ENCODE measurements at regions not wholly inside any gene's neighbourhood (a gene's known extent, or its start where the extent isn't known, plus 50 kb on each side); places are given as distances from the start of the nearest gene placed in this dataset.

DNA sequence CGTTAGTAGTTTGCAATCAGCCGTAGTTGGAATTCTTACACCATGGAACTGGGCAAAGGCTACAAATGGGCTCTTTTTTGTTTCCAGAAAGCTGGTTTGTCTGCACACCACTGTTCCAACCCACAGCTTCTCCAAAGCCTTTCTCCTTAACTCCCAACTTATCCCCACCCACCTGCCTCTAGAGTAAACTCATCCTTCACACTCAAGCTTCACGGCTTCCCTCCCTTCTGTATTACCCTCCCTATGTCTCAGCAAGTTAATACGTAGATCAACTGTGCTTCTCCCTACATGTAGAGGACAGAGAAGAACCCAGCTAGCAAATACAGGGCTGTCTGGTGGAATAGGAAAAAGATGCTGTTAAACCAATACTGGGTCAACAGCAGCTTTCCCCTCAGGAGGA lies 363.0 kb upstream of the IL12A start:
- no peak for DNase-seq (ENCODE audit: low read depth)

DNA sequence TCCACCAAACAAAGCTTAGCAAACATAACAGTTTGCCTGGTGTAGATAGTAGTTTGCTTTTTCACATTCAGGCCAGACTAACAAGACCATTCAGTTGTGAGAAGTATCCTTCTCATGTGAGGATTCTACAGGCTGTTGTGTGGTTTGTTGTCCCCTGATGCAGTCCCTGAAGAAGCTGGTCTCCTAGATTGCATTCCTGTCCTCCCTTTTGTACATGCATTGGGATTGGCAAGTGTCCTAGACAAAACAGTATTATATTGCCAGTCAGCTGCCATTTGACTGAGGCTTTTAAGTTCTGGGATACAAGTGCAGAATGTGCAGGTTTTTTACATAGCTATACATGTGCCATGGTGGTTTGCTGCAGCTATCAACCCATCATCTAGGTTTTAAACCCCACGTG lies 362.0 kb upstream of the IL12A start:
- DNase-seq (ENCODE audit: low read depth): no peak

DNA sequence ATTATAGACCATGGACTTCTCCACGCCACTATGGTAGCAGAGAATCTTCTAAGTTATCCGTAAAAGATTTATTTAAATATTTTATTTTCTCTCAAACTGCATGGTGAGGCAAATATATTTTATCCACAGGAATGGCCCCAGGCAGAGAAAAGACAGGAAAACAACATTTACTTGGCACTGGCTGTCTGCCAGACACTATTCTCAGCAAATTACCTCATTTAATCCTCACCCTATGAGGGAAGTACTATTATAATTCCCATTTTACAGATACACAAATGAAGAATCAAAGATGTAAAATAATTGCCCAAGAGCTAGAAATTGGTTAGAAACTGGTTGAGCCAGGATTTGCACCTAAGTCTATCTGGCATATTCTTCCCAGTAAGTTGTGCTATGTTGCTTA lies 361.4 kb upstream of the IL12A start:
- DNase-seq (ENCODE audit: low read depth): no peak

DNA sequence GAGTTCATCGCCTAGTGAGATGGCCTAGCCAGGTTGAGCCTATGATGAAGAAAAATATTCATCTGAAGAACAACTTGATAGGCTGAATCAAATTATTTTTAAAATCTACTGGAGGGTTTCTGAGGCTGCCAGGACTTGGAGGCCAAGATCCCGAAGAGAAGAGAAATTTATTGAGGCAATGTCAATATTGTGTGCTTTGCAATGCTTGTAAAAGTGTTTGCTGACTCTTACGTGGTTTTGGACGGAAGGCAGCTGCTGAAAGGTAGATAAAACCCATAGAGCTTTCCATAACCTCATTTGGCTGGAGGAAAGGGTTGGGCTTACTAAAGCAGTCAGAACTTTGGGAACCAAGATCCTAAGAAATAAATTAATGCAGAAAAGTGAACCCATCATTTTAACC lies 361.0 kb upstream of the IL12A start:
- DNase-seq (ENCODE audit: low read depth): no peak

DNA sequence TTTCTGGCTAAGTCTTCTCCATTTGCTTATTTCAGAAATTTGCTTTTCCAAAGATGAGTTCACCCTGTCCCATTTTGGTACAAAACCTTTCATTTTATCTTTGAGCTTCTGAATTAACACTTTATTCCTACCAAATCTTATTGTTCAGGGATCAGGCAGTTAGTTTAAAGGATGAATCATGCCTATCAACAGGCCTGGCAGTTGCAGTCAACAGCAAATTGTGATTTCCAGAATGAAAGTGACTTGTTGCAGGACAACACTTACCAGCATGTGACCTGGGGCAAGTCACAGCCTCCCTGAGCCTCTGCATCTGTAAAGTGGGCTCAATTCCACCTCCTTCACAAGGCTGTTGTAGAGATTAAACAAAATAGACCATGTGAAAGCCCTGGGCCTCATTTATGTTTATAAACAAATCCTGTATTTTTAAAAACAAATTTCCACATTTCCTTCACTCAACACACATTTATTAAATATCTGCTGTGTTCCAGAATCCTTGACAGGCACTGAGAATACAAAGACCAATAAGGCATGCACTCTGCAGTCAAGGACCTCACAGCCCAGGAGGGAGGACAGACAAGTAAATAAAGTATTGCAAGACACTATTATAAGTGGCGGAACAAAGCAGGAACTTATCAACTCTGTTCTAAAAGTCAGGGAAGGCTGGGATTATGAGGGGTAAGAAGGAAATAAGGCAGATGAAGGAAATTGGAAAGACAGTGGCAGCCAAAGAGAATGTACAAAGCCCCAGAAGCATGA lies 359.1 kb upstream of the IL12A start:
- no peak for DNase-seq (ENCODE audit: low read depth)

DNA sequence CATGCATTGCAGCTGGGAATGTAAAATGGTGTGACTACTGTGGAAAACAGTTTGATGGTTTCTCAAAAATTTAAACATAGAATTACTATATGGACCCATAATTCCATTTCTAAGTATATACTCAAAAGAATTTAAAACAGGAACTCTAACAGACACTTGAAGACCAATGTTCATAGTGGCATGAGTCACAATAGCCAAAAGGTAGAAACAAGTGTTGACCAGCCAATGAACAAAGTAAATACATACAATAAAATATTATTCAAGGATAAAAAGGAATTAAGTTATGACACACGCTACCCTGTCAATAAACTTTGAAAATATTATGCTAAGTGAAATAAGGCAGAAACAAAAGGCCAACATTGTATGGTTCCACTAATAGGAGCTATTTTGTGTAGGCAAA lies 357.4 kb upstream of the IL12A start:
- DNase-seq (ENCODE audit: low read depth): no peak

DNA sequence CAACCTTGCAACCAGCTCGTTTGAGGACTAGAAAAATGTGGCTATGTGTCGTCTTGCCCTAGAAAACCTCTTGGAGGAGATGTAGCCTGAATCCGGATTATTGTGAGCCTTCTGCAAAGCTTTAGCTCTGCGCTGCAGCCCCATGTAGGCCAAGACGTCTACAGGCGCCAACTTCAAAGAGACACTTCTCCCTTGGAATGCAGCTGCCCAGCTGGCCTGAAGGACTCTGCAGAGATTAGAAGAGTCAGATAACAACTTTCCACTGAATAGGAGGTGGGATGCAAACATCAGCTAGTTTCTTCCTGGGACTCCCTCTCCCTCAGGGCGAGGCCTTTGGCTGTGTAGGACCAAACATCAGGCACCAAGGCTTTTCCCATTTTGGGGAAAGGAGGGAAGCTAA lies 356.5 kb upstream of the IL12A start:
- no peak for DNase-seq (ENCODE audit: low read depth)

DNA sequence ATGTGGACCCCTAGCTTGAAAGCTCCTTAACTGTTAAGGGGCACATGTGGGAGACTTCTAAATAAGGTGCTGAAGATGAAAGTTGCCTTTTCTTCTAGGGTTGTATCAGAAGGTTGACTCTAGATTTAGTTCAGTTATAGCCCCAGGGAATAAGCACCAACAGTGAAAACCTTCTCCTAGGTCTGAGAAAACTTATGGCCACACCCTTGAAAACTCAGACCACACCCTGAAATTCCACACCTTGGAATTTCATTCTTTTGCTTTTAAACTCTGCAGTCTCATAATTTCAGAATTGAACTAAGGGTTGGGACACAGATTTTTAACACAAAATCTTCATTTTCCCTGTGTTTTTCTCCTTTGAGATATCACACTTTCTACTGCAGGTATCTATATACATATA lies 355.8 kb upstream of the IL12A start:
- DNase-seq (ENCODE audit: low read depth): no peak

DNA sequence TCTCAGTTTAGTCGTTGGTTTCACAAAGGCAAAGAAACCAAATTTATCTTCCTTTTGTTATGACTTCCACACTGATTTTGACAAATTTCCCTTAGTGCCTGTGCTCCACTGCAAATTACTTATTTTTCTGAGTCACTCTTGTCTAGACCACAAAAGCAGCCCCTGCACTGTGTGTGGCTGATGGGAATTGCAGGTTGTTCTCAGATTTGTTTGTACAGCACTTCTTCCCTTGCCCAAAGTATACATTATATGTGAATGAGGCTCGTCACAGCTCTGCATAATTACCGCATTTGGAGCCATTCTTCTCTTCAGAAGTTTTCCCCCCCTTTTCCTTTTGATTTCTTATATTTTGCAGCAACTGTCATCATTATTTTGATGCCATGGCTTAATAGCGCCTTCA lies 354.2 kb upstream of the IL12A start:
- DNase-seq (ENCODE audit: low read depth): no peak

DNA sequence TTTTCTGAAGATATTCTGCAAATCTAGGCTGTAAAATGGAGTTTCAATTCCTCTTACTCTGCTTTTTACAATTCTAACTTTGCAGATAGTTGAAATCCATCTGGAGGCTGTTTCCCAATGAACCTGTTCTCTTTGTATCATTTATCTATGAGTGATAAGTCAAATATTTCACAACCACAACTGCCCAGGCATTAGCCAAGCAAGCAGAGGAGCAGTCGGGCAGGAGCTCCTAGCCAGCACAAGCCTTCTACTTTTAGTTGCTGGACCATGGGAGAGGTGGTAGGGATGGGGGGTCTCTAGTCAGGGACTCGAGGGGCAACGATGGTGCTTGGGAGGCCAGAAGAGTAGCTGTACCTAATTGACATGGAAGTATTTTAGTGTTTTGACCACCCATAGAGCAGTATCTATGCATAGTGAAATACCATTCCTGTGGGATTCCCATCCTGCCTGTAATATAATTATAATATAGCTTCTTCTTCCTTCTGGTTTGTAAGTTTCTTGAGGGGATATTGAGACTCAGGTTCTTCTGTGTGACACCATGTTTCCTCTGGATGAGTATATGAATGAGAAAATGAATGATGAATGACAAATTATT lies 353.5 kb upstream of the IL12A start:
- no peak for DNase-seq (ENCODE audit: low read depth)

DNA sequence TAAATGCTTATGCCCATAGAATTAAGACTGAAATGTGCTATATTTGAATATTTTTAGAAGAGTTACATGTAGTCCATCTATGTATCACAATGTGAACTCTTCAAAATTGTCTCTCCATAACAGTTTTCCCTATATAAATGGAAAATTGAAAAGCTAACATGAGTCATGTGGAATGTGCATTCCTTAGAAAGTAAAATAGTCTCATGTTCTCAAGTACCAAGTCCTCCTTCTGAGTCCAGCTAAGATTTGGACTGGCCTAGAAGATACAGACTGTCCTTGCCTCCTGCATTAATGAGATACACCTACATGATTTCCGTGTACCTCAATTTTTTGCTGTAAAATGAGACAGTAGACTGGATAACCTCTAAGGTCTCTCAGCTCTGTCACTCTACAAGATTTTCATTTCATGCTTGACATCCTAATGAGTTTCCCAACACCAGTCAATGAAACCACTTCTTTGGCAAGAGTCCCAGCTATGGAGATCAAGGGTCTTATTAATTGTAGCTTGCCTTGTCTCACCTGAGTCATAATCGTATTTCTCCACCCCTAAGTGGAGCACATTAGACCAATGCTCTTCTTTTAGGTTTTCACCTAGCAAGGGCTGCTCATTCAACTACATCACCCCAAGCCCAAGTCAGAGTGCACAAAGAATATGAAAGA lies 350.6 kb upstream of the IL12A start:
- no peak for DNase-seq (ENCODE audit: low read depth)

DNA sequence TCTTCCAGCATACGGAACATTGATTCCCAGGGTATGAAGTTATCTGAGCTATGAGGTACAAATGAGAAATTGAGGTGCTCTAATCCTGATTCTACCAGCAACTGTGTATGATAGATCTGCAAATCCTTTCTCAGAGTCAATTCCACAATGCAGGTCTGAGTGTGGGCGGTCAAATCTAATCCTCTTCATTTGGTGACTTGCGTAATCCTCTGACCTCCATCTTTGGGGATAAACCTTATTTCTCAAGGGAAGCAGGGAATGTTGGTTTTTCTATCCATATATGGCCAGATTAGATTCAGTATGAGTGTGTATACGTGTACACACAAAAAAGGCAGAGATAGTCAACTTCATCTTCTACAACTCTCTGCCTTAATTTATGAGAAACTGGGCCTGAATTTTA lies 348.4 kb upstream of the IL12A start:
- no peak for DNase-seq (ENCODE audit: low read depth)

DNA sequence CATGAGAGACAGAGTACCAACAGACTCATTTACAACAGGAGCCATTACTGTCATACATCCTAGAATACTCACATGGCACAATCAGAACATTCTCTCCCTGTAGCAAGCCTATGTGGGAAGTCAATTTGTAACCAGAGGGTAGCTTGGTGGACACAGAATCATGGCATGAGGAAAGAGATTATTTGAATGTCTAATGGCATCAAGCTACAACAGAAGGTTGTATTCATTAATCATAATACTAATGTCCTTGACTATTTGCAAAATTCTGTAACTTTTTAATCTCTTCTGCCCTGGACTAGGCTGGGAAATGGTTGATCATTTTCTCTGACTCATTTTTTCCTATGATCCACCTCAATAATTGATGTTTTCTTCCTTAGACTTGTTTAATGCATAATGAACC lies 345.2 kb upstream of the IL12A start:
- no peak for DNase-seq (ENCODE audit: low read depth)

DNA sequence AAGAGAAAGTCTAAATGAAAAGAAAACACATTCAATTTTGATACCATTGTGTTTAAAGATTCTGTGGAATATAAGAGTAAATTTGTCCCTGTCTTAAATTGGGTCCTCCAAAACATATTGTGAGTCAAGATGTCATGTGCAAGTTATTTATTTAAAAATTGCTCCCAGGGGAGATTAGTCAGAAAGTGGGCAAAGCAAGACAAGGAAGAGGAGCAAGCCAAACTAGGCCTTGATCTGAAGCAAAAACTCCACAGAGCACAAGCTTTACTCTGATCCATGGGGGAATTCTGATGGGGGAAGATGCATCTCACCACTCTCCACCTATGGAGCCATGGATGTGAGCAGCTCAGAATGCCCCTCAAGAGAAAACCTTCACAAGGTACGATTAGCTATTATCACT lies 342.8 kb upstream of the IL12A start:
- no peak for DNase-seq (ENCODE audit: low read depth)

DNA sequence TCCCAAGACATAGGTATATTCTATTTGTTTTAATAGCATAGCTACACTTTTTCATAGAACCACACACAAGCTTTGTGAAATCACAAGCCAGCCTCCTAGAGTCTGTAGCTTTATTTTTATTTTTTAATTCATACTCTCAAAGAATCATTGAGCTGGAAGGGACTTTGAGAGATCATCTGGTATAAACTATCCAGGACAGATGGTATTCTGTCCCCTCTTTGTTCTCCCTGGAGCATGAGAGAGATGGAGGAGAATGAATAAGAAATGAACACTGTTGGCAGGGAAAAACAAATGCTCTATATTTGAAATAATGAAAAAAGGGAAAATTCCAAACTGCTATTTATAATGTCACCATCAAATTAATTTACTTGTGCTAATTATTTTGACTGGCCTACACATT lies 338.7 kb upstream of the IL12A start:
- no peak for DNase-seq (ENCODE audit: low read depth)

DNA sequence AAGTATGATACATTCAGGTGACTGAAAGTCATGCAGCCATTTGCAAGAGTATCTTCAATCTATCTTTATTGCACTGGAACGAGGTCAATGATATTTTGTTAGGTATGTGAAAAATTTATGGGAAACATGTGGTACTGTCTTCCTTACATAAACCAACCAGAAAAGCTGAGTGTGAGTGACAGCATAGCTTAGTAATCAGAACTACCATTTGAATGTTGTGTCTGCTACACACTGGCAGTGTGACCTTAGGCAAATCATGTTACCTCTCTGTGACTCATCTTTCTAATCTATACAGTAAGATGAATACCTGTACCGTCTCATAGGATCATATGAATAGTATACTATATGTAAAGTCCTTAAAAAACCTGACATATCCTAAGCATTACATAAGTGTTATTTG lies 337.9 kb upstream of the IL12A start:
- DNase-seq (ENCODE audit: low read depth): no peak

DNA sequence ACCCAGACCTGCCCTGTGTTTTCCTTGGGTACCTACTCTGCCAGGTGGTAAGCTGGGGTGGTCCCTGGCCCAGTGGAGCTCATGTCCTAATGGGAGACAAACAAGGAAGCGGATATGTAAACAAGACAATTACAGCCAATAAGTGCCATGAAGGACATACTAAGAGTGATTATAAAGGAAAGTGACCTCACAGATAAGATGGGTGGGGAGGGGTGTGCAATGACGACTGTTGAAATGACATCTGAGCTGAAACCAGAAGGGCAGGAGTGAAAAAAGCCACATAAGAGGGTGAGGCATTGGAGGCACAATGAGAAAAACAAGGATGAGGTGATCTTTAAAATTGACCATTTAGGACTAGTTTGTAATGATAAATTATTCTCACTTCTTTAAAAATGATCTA lies 336.2 kb upstream of the IL12A start:
- DNase-seq (ENCODE audit: low read depth): no peak

DNA sequence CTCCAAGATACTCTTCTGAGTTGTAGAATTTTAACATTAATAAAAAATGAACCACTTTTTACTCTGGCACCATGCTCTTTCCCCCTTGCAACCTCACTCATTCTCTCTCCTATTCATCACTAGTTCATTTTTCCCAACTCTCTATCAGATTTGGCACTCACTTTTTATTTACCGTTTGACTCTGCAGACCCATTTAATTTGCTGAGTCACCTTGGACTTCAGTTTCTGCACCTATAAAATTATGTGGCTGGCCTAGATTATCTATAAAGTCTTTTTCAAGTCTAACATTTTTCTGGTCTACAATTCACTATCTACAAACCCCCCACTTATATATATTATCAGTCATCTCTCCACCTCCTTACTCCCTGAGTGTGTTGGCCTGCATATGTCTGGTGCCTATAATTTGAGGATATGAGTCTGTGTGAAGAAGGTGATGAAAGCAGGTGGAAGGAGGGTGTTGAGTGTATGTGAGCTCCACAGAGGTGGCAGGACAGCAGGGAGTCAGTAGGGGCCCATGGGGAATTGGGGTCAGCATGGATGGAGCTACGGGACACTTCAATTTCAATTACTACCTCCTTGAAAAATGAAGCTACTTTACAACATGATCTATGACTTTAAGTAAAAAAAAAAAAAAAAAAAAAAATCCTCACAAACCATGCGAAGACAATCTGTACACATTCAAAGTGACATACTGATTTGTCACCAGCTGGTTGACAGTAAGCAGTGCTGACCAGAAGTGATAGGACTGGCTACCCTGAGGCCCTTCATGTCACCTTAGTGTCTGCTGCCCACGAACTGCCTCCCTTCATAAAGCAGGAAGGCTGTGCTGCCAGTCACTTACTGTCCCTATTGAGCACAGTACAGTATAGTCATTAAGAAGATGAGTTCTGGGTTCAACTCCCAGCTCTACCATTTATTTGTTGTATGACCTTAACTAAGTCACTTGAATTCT lies 334.2 kb upstream of the IL12A start:
- no peak for DNase-seq (ENCODE audit: low read depth)

DNA sequence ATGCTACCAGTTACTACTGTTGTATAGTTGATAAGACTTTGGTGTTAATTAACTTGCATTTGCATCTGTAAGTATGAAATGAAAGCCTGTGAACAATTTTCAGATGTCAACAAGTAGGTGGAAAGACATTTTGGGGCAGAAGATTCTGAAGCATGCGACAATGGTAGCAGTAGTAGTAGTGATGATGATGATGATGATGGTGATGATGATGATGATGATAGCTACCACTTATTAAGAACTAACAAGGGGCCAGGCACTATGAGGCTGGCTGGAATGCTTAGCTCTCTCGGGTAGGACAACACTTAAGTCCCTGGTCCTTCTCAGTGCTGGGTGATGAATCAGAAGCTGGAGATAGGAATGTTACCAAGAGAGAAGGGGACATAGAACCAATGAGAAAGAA lies 333.4 kb upstream of the IL12A start:
- no peak for DNase-seq (ENCODE audit: low read depth)

DNA sequence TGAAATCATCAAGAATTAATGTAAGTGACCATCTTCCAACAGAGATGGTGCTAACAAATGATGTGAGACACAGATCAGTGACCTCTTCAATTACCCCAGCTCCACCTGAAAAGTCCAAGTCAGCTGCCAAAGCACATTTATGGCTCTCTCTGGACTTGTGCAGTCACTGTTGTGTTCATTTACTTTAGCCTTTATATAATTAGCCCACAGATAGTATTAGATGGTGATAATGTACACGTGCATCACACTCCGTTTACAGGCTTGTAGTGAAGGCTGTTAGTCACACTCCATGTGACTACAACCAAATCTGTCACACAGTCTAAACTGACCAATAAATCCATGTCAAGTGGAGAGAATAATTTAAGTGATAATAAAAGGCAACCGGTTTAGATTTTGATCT lies 331.5 kb upstream of the IL12A start:
- no peak for DNase-seq (ENCODE audit: low read depth)

DNA sequence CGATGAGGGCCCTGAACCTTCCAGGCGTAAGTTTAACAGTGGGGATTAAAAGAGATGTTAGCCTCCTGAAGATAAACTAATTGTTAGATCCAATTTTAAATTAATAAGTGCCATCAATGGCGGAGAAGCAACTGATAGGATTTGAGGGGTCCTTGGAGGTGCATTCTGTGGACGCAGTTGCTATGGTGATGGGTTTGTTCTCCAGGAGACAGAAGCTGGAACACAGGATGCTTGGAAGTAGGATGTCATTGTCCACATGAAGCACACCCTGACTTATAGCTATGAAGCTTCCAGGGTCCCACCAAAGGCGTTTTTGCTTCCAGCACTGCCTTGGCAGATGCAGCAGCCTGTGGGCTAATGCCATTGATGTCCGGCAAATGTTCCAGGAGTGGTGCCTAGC lies 331.0 kb upstream of the IL12A start:
- DNase-seq (ENCODE audit: low read depth): no peak

DNA sequence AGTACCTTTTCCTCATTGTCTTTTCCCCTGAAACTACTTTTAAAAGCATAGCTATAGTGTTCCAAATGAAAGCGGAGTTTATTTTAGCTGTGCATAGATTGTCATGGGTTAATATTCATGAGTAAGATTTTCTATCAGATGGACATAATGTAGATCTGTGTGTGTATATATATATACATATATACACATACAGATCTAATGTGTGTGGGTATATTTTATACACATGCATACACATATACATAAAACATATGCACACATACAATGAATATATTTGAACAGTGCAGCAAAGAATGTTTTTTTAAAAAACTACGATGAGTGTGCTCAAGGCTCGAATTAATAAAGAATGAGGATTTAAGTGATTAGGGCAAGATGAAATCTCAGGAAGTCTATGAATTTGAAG lies 328.3 kb upstream of the IL12A start:
- no peak for DNase-seq (ENCODE audit: low read depth)

DNA sequence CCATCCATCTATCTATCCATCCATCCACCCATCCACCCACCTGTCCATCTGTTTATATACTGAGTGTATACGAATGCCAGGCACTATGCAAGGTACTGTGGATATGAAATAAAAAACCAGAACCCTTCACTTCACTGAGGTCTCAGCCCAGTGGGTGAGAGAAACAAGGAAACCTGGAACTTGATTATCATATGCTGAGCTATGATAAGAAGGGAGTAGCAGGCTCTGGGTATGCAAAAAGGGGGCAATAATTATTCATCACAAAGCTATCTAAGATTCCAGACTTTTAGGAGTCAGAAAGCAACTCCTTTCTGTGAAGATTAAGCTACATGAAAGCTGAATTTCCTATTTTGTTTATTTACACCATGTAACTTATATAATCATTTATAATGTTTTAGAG lies 327.7 kb upstream of the IL12A start:
- DNase-seq (ENCODE audit: low read depth): no peak
